ENCODE measurements at regions not wholly inside any gene's neighbourhood (a gene's known extent, or its start where the extent isn't known, plus 50 kb on each side); places are given as distances from the start of the nearest gene placed in this dataset.
"Not testable (repeated sequence)": the region's sequence is repeated elsewhere in the genome, so short reads cannot be mapped to it uniquely, and the experiment has no call there.

- H3K23ac ChIP-seq (ENCODE audit: low read depth, low read length, poor library complexity) = no peak overlapping the region
- H3K27ac ChIP-seq (replicated peaks; ENCODE audit: low read length) = no peak overlapping the region
- no peak for DNase-seq (ENCODE audit: low spot score)
- no peak overlapping the region for H4K8ac ChIP-seq (ENCODE audit: low read depth, low read length)
- H2BK15ac ChIP-seq (ENCODE audit: low read length) = no peak overlapping the region
- H3K14ac ChIP-seq (ENCODE audit: low read length) = no peak overlapping the region
- H2BK120ac ChIP-seq (ENCODE audit: low read depth, low read length) = no peak overlapping the region
- H3K79me1 ChIP-seq (ENCODE audit: low read depth, low read length) = no peaks in the 10 kb centered on the region
- H3K27me3 ChIP-seq (ENCODE audit: control insufficient read depth in 3 of 3, insufficient read depth in 3 of 3, low read depth in 1 of 3, low read length in 3 of 3) = no peaks in the 10 kb centered on the region
- H3K4me2 ChIP-seq (ENCODE audit: insufficient read depth, low read length, poor library complexity, severe bottlenecking) = no peak overlapping the region
- H2AFZ ChIP-seq (ENCODE audit: low read length) = no peak overlapping the region
- H2BK5ac ChIP-seq (ENCODE audit: low read length) = no peak overlapping the region
- H3K36me3 ChIP-seq (replicated peaks in 1 of 2; ENCODE audit: control insufficient read depth in 2 of 2, insufficient read depth in 2 of 2, low read length in 2 of 2) = no peaks in the 10 kb centered on the region
- H2AK5ac ChIP-seq (ENCODE audit: low read depth, low read length) = no peak overlapping the region
- H3K18ac ChIP-seq (ENCODE audit: low read length) = no peak overlapping the region
- WGBS, 2 donors (ENCODE audit: extremely low coverage in 2 of 2, insufficient read length in 2 of 2, insufficient replicate concordance in 1 of 2) = no CpG with 5 or more reads among the region's 3 CpGs
- H3K4me1 ChIP-seq (ENCODE audit: control insufficient read depth in 2 of 2, insufficient read depth in 1 of 2, low read depth in 1 of 2, low read length in 2 of 2) = no peaks in the 10 kb centered on the region
- H3K9ac ChIP-seq (ENCODE audit: low read depth, low read length, poor library complexity) = no peak overlapping the region
- H3K4me3 ChIP-seq (ENCODE audit: low read length in 2 of 2) = no peak overlapping the region
- H3K9me3 ChIP-seq (replicated peaks in 1 of 2; ENCODE audit: control insufficient read depth in 2 of 2, insufficient read depth in 1 of 2, low read depth in 1 of 2, low read length in 2 of 2) = peaks cover 0 to 2% of the 10 kb centered on the region in 2 donors
- H2BK12ac ChIP-seq (ENCODE audit: low read length) = no peak overlapping the region
- no peak overlapping the region for H3K4ac ChIP-seq (ENCODE audit: low read length)
- no peak overlapping the region for H4K91ac ChIP-seq (ENCODE audit: low read depth, low read length, poor library complexity)
These were observed 337.6 kb downstream of the SPIN4 start for GRCh38 chrX:63013549-63013948.

DNA sequence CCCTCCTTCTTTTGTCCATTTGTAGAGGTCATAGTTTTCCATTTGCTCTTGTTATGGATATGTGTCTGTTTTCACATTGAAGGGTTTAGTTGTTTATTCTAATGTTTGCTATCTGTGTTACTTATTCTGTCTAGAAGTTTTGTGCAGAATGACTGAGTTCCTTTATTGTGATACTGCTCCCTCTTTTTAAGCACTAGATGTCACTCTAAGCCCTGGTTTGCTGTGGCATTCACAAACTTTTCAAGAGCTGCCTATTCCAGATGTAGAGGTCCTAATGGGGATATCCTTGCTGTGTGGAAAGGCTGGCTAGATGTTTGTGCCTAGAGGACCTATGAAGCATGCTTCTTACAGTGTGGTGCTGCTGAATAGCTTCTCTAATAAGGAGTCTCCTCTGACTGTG is 338.6 kb downstream of the SPIN4 start:
- DNase-seq (ENCODE audit: low spot score) = no peak
- no peak overlapping the region for H2AK5ac ChIP-seq (ENCODE audit: low read depth, low read length)

GRCh38 chrX:63000196-63000595 is 350.9 kb downstream of the SPIN4 start:
- WGBS, 2 donors (ENCODE audit: extremely low coverage in 2 of 2, insufficient read length in 2 of 2, insufficient replicate concordance in 1 of 2) = no CpG with 5 or more reads among the region's 1 CpG
- not testable (repeated sequence) for H3K4me3 ChIP-seq (ENCODE audit: low read length in 2 of 2)

More for the DNA sequence above, 338.6 kb downstream of the SPIN4 start:
- no peak overlapping the region for H4K91ac ChIP-seq (ENCODE audit: low read depth, low read length, poor library complexity)
- no peaks in the 10 kb centered on the region for H3K36me3 ChIP-seq (replicated peaks in 1 of 2; ENCODE audit: control insufficient read depth in 2 of 2, insufficient read depth in 2 of 2, low read length in 2 of 2)
- no peak overlapping the region for H3K9ac ChIP-seq (ENCODE audit: low read depth, low read length, poor library complexity)
- no peak overlapping the region for H3K23ac ChIP-seq (ENCODE audit: low read depth, low read length, poor library complexity)
- H3K4ac ChIP-seq (ENCODE audit: low read length) = no peak overlapping the region
- H3K4me1 ChIP-seq (ENCODE audit: control insufficient read depth in 2 of 2, insufficient read depth in 1 of 2, low read depth in 1 of 2, low read length in 2 of 2) = no peaks in the 10 kb centered on the region
- no peak overlapping the region for H2BK15ac ChIP-seq (ENCODE audit: low read length)
- no peak overlapping the region for H3K27ac ChIP-seq (replicated peaks; ENCODE audit: low read length)
- peaks cover 0 to 2% of the 10 kb centered on the region in 2 donors for H3K9me3 ChIP-seq (replicated peaks in 1 of 2; ENCODE audit: control insufficient read depth in 2 of 2, insufficient read depth in 1 of 2, low read depth in 1 of 2, low read length in 2 of 2)
- H3K4me3 ChIP-seq (ENCODE audit: low read length in 2 of 2) = no peak overlapping the region
- H2AFZ ChIP-seq (ENCODE audit: low read length) = no peak overlapping the region
- no peak overlapping the region for H3K18ac ChIP-seq (ENCODE audit: low read length)
- no peaks in the 10 kb centered on the region for H3K27me3 ChIP-seq (ENCODE audit: control insufficient read depth in 3 of 3, insufficient read depth in 3 of 3, low read depth in 1 of 3, low read length in 3 of 3)
- no peak overlapping the region for H2BK5ac ChIP-seq (ENCODE audit: low read length)
- H2BK12ac ChIP-seq (ENCODE audit: low read length) = no peak overlapping the region
- H3K4me2 ChIP-seq (ENCODE audit: insufficient read depth, low read length, poor library complexity, severe bottlenecking) = no peak overlapping the region
- H2BK120ac ChIP-seq (ENCODE audit: low read depth, low read length) = no peak overlapping the region
- H4K8ac ChIP-seq (ENCODE audit: low read depth, low read length) = no peak overlapping the region
- no peaks in the 10 kb centered on the region for H3K79me1 ChIP-seq (ENCODE audit: low read depth, low read length)
- no peak overlapping the region for H3K14ac ChIP-seq (ENCODE audit: low read length)

More at GRCh38 chrX:63000196-63000595, 350.9 kb downstream of the SPIN4 start:
- not testable (repeated sequence) for H2BK15ac ChIP-seq (ENCODE audit: low read length); H3K9me3 ChIP-seq (replicated peaks in 1 of 2; ENCODE audit: control insufficient read depth in 2 of 2, insufficient read depth in 1 of 2, low read depth in 1 of 2, low read length in 2 of 2); H4K8ac ChIP-seq (ENCODE audit: low read depth, low read length); H3K79me1 ChIP-seq (ENCODE audit: low read depth, low read length); H3K14ac ChIP-seq (ENCODE audit: low read length); H2BK12ac ChIP-seq (ENCODE audit: low read length); DNase-seq (ENCODE audit: low spot score); H3K36me3 ChIP-seq (replicated peaks in 1 of 2; ENCODE audit: control insufficient read depth in 2 of 2, insufficient read depth in 2 of 2, low read length in 2 of 2); H3K27me3 ChIP-seq (ENCODE audit: control insufficient read depth in 3 of 3, insufficient read depth in 3 of 3, low read depth in 1 of 3, low read length in 3 of 3); H3K27ac ChIP-seq (replicated peaks; ENCODE audit: low read length); H2BK120ac ChIP-seq (ENCODE audit: low read depth, low read length); H3K9ac ChIP-seq (ENCODE audit: low read depth, low read length, poor library complexity); H2AK5ac ChIP-seq (ENCODE audit: low read depth, low read length); H2AFZ ChIP-seq (ENCODE audit: low read length); H3K4me1 ChIP-seq (ENCODE audit: control insufficient read depth in 2 of 2, insufficient read depth in 1 of 2, low read depth in 1 of 2, low read length in 2 of 2); H3K18ac ChIP-seq (ENCODE audit: low read length); H2BK5ac ChIP-seq (ENCODE audit: low read length); H3K4ac ChIP-seq (ENCODE audit: low read length); H3K23ac ChIP-seq (ENCODE audit: low read depth, low read length, poor library complexity); H4K91ac ChIP-seq (ENCODE audit: low read depth, low read length, poor library complexity); H3K4me2 ChIP-seq (ENCODE audit: insufficient read depth, low read length, poor library complexity, severe bottlenecking)

Data from neuronal stem cell (in vitro differentiated cells).